ENCODE measurements at regions not wholly inside any gene's neighbourhood (a gene's known extent, or its start where the extent isn't known, plus 50 kb on each side); places are given as distances from the start of the nearest gene placed in this dataset.

DNA sequence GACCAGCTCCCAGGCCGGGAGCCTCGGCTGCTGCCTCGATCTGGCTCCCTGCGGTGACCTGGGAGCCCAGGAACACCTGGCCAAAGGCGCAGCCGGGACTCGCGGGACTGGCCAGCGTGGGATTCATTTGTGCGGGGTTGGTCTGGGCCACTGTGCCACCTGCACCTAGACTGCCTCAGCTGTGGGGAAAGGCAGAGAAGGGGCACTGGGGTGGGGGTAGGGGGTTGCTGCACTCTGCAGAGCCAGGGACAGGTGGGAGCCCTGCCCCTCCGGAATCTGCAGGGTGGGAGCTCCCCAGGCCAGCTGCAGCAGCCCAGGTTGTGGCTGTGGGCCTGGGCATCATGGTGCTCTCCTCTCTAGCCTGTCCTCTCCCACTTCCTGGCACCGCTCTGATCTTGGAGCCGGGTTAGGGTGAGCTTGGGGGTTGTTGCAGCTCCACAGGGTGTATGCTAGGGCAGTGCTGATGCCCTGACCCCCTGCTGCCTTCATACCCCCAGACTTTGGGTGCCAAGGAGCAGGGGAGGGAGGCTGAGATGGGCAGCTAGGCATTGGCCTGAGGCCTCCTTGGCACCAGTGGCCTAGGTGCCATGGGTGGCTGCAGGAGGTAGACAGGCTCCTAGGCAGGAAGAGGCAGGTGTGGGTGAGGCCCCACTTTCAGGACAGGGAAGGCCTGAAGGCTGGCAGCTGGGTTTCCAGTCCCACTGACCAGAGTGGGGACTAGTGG, 57.5 kb upstream of the ETV3 start:
- peaks cover 29% of the 10 kb centered on the region for H3K27me3 Mint-ChIP-seq (ENCODE audit: unreplicated experiment)
- DNase-seq (ENCODE audit: extremely low spot score, unreplicated experiment): peak; percentile 82
- H3K4me3 Mint-ChIP-seq (ENCODE audit: unreplicated experiment): no peak overlapping the region
- TF ChIP-seq, protein P1, sequence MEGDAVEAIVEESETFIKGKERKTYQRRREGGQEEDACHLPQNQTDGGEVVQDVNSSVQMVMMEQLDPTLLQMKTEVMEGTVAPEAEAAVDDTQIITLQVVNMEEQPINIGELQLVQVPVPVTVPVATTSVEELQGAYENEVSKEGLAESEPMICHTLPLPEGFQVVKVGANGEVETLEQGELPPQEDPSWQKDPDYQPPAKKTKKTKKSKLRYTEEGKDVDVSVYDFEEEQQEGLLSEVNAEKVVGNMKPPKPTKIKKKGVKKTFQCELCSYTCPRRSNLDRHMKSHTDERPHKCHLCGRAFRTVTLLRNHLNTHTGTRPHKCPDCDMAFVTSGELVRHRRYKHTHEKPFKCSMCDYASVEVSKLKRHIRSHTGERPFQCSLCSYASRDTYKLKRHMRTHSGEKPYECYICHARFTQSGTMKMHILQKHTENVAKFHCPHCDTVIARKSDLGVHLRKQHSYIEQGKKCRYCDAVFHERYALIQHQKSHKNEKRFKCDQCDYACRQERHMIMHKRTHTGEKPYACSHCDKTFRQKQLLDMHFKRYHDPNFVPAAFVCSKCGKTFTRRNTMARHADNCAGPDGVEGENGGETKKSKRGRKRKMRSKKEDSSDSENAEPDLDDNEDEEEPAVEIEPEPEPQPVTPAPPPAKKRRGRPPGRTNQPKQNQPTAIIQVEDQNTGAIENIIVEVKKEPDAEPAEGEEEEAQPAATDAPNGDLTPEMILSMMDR (IDR thresholded peaks at IDR 0.05): no peak
- H3K36me3 Mint-ChIP-seq (ENCODE audit: unreplicated experiment): no peaks in the 10 kb centered on the region
- no peaks in the 10 kb centered on the region for H3K4me1 Mint-ChIP-seq (ENCODE audit: unreplicated experiment)
- H3K9me3 Mint-ChIP-seq (ENCODE audit: unreplicated experiment): no peaks in the 10 kb centered on the region
- H3K27ac Mint-ChIP-seq (ENCODE audit: unreplicated experiment): no peak overlapping the region

DNA sequence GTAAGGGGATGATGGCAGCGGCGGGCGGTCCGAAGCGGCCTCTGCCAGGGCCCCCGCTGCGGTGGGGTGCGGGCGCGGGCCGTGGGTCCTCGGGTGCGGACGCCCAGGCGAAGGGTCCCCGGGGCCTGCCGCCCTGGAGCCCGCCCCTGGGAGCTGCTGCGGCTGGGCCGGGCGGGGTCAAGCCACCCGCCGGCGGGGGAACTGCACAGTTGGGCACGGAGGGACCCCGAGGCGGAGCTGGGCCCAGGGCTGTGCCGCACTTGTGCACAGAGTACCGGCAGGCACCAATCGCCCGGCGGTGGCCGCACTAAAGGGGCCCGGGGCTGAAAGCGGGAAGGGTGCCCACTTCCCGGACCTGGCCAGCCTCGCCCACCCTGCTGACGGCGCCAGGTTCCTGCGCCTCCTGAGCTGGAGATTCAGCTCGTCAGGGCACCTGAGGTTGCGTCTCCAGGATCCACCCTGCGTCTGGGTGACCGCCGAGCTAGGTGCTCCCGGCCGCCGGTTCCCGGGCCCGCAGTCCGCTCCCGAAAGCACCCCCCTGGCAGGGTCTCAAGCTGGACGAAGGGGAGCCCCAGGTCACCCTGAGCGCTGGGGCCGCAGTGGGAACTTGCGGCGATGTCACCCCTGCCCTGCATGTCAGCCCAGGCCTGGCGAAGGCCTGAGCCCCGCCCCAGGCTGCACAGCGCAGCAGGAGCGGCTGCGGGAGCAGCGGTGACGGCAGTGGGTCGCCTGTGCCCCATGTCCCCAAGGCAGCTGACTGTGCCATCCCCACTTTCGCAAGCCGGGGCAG, 56.7 kb upstream of the ETV3 start:
- DNase-seq (ENCODE audit: extremely low spot score, unreplicated experiment): peak; percentile 83
- Mint-ChIP-seq H3K4me1 (ENCODE audit: unreplicated experiment) (no peaks in the 10 kb centered on the region), H3K9me3 (ENCODE audit: unreplicated experiment) (no peaks in the 10 kb centered on the region), H3K36me3 (ENCODE audit: unreplicated experiment) (no peaks in the 10 kb centered on the region), H3K27ac (ENCODE audit: unreplicated experiment) (no peak overlapping the region), H3K4me3 (ENCODE audit: unreplicated experiment) (no peak overlapping the region), H3K27me3 (ENCODE audit: unreplicated experiment) (peaks cover 31% of the 10 kb centered on the region)
- TF ChIP-seq, protein P1 (IDR thresholded peaks at IDR 0.05): no peak

DNA sequence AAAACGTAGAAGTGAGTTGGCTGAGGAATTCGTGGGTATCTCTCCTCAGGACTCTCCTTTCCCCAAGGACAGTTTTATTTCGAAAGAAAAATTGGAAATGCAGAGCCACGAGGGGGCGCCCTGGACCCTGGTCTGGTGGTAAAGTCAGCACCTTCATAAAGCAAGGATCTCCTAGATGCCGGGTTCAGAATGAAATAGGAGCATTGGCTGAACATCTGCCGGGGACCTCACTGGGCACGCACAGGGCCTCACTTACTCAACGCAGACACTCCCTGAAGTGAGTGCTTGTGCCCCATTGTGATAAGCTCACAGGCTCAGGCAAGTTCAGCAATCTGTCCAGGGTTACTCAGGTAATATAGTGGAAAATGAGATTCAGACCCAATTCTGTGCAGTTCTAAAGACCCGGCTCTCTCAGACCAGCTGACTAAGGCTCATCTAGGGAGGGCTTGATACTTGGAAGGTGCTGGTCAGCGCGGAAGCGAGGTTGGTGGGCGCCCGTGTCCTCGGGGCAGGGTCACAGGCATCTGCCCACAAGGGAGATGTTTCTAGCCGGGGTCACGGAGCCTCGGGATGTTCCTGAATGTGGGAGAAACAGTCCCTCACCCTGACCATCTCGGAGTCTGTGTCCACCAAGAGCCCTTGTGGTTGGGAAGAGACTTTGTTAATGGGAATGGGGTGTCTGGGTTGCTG, 55.7 kb upstream of the ETV3 start:
- TF ChIP-seq, protein P1 (IDR thresholded peaks at IDR 0.05): peak; percentile 69
- H3K36me3 Mint-ChIP-seq (ENCODE audit: unreplicated experiment): no peaks in the 10 kb centered on the region
- H3K27ac Mint-ChIP-seq (ENCODE audit: unreplicated experiment): no peak overlapping the region
- DNase-seq (ENCODE audit: extremely low spot score, unreplicated experiment): peak; percentile 88
- H3K4me1 Mint-ChIP-seq (ENCODE audit: unreplicated experiment): no peaks in the 10 kb centered on the region
- H3K4me3 Mint-ChIP-seq (ENCODE audit: unreplicated experiment): no peak overlapping the region
- H3K27me3 Mint-ChIP-seq (ENCODE audit: unreplicated experiment): peaks cover 37% of the 10 kb centered on the region
- H3K9me3 Mint-ChIP-seq (ENCODE audit: unreplicated experiment): no peaks in the 10 kb centered on the region

DNA sequence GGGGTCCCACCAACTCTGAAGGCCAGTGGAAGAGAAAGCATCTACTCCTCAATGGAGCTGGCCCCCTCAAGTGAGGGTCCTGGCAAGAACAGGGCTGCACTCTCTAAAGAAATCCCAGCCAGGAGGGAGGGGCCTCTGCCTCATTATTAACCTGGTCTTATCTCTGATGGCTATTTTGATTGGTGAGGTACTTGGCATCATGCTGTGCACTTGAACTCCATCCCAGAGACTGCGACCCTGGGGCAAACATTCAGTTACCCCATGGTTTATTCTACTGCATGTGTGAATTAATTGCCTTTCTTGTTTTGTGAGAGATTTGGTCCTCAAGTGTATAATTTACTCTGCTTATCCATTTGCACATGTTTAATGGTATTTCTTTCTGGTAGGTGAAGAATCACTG, 55.0 kb upstream of the ETV3 start:
- Mint-ChIP-seq H3K9me3 (ENCODE audit: unreplicated experiment) (no peaks in the 10 kb centered on the region), H3K27me3 (ENCODE audit: unreplicated experiment) (peaks cover 42% of the 10 kb centered on the region), H3K4me3 (ENCODE audit: unreplicated experiment) (no peak overlapping the region), H3K27ac (ENCODE audit: unreplicated experiment) (no peak overlapping the region), H3K4me1 (ENCODE audit: unreplicated experiment) (no peaks in the 10 kb centered on the region), H3K36me3 (ENCODE audit: unreplicated experiment) (no peaks in the 10 kb centered on the region)
- DNase-seq (ENCODE audit: extremely low spot score, unreplicated experiment): no peak
- TF ChIP-seq, protein P1 (IDR thresholded peaks at IDR 0.05): no peak

Measured in osteocyte (in vitro differentiated cells).